ENCODE measurements at regions not wholly inside any gene's neighbourhood (a gene's known extent, or its start where the extent isn't known, plus 50 kb on each side); places are given as distances from the start of the nearest gene placed in this dataset.

- DNase-seq (ENCODE audit: low spot score): no peak
These were observed 981.5 kb downstream of the SORCS1 start for GRCh38 chr10:106183041-106183440.

GRCh38 chr10:106182542-106182941 lies 982.0 kb downstream of the SORCS1 start:
- no peak for DNase-seq (ENCODE audit: low spot score)

DNA sequence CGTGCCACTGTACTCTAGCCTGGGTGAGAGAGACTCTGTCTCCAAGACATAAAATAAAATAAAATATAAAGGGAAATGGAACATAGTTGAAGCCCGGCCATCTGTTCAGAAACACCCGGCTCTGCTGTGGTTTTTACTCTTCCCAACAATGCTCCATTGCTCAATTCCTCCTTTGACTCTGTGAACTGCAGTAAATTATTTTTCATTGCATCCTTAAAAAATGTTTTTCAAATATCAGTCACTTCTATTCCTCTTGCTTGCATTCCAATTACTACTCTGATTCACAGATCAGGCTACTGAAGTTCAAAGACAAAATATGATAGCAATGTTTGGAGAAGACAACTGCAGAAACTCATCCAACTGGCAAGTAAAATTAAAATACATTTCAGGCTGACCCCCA lies 983.0 kb downstream of the SORCS1 start:
- DNase-seq (ENCODE audit: low spot score): no peak

DNA sequence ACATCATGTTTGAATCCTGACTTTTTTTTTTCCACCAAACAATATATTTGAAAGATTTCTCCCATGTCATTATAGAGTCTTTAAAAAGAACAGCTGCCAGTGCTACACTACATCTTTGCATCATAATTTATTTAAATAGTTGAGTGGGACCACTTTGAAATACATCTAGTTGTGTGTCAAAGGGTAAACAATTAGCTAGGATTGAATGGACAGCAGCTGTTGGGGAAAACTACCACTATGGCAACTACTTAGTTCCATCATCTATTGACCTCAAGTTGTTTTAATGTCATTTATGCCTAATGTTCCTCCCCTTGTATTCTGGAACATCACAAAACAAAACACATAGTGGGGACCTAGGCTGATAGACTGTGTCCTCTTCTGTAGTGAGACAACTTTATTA lies 985.1 kb downstream of the SORCS1 start:
- no peak for DNase-seq (ENCODE audit: low spot score)

DNA sequence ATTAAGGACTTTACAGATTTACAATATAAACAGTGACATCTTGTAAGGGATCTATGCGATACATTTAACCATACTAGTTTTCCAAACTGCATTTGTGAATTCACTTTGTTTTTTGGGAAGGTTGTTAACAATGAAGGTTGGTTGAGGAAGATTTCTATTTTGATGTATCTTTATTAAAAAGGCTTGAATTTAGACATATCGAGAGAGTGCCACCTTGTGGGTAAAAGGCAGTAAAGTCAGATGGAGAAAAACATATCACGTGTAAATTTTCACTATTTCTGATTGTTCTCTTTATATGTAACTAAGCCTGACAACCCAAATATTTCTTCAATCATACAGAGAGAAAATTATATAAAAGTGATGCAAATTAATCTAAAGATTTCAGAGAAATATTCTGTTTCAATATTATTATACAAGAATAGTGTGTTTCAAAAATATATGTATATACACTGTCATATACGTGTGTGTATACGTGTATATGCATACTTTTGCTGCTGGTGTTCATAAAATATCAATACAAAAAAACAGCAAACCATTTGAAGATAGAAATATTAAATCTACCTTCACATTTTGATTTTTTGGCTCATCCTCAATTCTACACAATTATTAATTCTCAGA lies 988.6 kb downstream of the SORCS1 start:
- DNase-seq (ENCODE audit: low spot score): no peak

DNA sequence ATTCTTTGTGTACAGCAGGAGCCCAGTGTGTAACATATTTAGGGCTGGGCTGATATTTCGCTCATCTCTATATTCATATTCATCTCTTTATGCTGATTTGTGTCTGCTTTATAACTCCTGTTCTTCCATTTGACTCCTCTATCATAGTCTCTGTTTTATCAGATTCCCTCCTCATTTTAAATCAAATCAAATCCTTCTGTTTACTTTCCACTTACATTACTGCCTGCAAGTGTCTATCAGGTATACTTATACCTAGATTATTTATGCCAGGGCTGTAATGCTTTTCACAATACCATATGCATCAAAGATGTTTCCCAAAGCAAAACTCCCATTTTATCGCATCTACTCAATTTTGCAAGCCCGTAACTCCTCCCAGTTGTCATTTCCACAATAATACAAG lies 990.7 kb downstream of the SORCS1 start:
- no peak for DNase-seq (ENCODE audit: low spot score)

DNA sequence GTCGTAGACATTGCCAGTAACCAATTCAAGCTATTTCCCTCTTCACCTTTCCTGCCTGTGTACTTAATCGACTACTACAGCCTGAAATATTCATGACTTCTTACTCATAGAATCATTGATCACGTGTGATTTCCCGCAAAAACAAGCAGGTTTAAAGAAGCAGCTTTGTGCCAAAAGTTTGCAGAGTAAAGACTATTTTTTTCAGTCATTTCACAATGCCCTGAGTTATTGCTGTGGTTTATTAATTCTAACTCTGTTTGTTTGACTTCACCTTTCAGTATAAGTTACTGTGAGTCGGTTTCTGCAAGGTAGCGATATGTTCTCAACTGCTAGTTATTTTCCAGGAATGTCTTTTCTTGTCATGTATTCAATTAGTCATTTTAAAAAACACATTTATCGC lies 995.3 kb downstream of the SORCS1 start:
- DNase-seq (ENCODE audit: low spot score): no peak

GRCh38 chr10:106167946-106168345 lies 996.6 kb downstream of the SORCS1 start:
- DNase-seq (ENCODE audit: low spot score): no peak

GRCh38 chr10:106158241-106158640 lies 1006.3 kb downstream of the SORCS1 start:
- DNase-seq (ENCODE audit: low spot score): no peak

DNA sequence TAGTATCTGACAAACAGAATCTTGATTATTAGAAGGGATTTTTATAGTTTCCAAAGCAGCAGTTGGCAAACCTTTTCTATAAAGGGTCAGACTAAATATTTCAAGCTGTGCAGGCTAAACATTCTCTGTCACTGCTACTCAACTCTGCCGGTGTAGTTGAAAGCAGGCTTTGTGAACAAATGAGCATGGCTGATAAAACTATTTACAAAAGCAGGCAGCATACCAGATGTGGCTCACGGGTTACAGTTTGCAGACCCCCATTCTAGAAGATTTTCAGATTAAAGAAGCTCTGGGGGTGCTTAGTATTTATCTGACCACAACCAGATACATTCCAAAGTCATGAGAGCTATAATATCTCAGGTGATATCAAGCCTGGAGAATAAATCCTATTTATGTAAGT lies 1017.5 kb downstream of the SORCS1 start:
- DNase-seq (ENCODE audit: low spot score): no peak

DNA sequence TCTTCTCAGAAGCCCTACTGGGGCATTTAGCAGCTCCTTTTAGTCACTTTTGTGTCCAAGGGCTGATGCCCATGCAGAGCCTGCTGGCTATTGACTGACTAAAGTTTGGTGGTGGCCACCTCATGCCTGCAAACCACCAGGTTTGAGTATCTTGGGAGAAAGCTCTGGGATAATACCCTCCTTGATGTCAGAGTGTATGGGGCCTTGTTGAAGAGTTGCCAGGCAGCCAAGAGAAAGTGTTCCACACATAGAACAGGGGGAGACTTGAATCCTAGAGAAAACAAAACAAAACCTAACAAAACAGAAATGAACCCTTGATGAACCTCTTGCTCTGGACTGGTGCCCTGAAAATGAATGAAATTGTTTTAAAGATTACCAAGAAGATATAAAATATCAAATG lies 1024.6 kb downstream of the SORCS1 start:
- DNase-seq (ENCODE audit: low spot score): no peak

GRCh38 chr10:106136175-106136574 lies 1028.3 kb downstream of the SORCS1 start:
- no peak for DNase-seq (ENCODE audit: low spot score)

- no peak for DNase-seq (ENCODE audit: low spot score)
These were observed 1030.0 kb downstream of the SORCS1 start for GRCh38 chr10:106134326-106135000.

DNA sequence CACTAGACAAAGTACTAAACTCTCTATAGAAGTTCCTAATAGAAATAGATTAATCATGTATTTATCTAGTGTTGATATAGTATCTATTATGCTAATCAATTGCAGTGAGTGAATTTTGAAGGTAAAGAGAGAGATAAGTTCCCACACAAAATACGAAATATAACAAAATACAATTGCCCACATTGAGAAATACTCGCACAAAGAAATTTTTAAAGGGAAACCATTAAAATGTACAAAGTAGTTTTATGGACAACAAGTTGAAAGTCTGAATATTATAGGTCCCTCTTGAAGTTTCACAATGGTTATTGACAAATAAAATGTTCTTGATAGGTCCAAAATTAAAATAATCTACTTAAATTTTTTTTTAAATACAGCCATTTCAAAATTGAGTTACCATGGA lies 1031.1 kb downstream of the SORCS1 start:
- no peak for DNase-seq (ENCODE audit: low spot score)

DNA sequence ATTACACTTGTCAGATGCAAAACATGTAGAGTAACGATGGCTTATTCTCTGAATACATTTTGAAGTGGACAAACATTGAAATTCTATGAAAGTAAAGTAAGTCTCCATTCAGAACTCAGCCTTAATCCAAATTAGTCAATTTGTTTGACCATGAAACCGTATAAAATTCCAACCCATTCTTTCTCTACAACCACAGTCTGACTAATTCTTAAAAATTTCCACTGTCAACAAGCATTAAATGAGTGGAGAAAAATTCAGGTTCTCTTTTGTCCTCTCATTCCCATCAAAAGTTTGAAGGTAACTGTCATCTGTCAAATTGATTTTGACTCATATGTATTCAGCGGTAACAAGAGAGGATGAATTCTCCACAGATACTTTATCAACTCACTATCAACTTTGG lies 1031.5 kb downstream of the SORCS1 start:
- DNase-seq (ENCODE audit: low spot score): no peak

GRCh38 chr10:106114656-106115186 lies 1049.8 kb downstream of the SORCS1 start:
- DNase-seq (ENCODE audit: low spot score): no peak

DNA sequence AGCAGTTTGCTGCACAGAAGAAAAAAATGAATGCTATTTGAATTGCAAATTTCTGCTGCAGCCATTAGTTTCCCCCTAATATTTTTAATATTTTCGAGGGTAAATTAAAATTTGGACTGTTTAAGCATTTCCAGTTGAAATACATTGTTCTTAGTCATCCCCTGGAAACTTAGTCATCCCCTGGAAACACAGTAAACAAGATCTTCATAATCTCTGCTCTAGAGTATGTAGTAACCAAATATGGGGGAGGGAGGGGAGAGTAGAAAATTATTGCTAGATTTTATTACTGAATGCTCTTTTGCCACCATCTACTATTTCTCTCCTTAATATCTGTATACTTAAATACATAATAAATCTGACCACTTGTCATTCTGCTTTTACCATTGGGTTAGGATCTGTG lies 1053.3 kb downstream of the SORCS1 start:
- no peak for DNase-seq (ENCODE audit: low spot score)

DNA sequence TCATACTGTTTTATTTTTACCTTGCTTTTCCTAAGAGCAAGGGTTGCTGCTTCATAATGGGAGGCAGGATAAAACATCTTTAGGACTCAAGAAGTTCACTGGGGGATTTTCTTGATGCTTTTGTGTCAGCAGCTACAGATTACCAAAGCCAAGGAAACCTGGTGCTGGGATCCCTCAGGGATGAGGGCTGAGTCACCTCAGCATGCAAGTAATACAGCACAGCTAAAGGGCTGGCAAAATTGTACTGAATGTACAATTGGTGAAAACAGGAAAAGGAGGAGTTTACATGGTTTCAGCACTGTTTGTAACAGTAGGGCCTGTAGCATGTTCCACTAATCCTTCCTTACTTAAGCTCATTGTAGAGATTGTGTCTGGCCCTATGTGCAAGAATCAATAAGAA lies 1056.8 kb downstream of the SORCS1 start:
- no peak for DNase-seq (ENCODE audit: low spot score)

GRCh38 chr10:106106114-106106513 lies 1058.4 kb downstream of the SORCS1 start:
- no peak for DNase-seq (ENCODE audit: low spot score)

- DNase-seq (ENCODE audit: low spot score): no peak
These were observed 1074.7 kb downstream of the SORCS1 start for GRCh38 chr10:106089855-106090254.

GRCh38 chr10:106086391-106086790 lies 1078.1 kb downstream of the SORCS1 start:
- no peak for DNase-seq (ENCODE audit: low spot score)

DNA sequence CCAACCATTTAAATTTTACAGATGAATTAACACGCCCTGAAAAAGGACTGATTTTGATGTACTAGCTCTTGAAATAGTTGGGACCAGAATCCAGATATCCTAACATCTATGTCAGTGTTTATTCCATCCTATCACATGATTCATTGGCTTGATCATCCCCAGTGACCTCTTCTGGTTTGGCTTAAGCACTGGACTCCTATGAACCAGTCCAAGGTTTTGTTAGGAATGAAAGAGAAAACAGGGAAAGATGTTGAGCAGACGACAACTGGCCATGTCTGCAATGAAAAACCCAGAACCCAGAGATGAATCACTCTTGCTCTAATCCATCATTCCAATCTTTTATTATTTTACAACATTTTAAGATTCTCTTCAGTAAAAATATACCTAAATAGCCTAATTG lies 1080.9 kb downstream of the SORCS1 start:
- DNase-seq (ENCODE audit: low spot score): no peak

GRCh38 chr10:106082865-106083264 lies 1081.6 kb downstream of the SORCS1 start:
- DNase-seq (ENCODE audit: low spot score): no peak

Data from CD4-positive, alpha-beta T cell treated with Interleukin-2 at 100 ng/mL for 4 hours (primary cell).